HCT116 (cell line): ENCODE measurements at regions not wholly inside any gene's neighbourhood (a gene's known extent, or its start where the extent isn't known, plus 50 kb on each side); places are given as distances from the start of the nearest gene placed in this dataset.

ENCODE experiments used
- ATAC-seq: fragments of 200-7000 bp; cut with Tn5 transposase; 2 replicates; pipeline ENCODE4 v1.9.1; 2020; ENCODE audit warnings: mild to moderate bottlenecking, moderate library complexity
- BruUV-seq: library from RNA; stranded (reverse); fragments of 400-500 nt; replicated peaks from 2 replicates; lab custom pipeline; 2021; lab: Mats Ljungman, UMichigan
- CTCF ChIA-PET: fragments of 300-600 bp; sonication (Branson Sonifier 250); formaldehyde crosslinking; loops from one replicate; lab custom pipeline; 2021; ENCODE audit warnings: antibody characterized with exemption; lab: Charles Lee
- POLR2A ChIA-PET: fragments of 300-600, 350-600 bp; sonication (Branson Sonifier 250); formaldehyde crosslinking; loops from one replicate; lab custom pipeline; 2021; ENCODE audit warnings: antibody characterized with exemption; lab: Charles Lee
- RAD21 ChIA-PET, 2 experiments: fragments of 300-600 bp; sonication (Branson Sonifier 250); formaldehyde crosslinking; loops; one replicate each; lab custom pipeline; 2023; ENCODE audit warnings: low total read pairs in 2 of 2; ENCODE audit not compliant: uncharacterized antibody in 2 of 2, unreplicated experiment in 2 of 2, low non-redundant PET in 1 of 2; lab: Charles Lee
- DNase-seq: peaks from one replicate; pipeline ENCODE4 v3.0.0-alpha.2; 2010; ENCODE audit warnings: low read depth, low spot score
- H2AFZ ChIP-seq: fragments of 200-600 bp; shearing (Covaris generic), sonication (generic); 2 replicates; pipeline ENCODE4 v1.6.1; 2017; ENCODE audit warnings: low read depth, mixed run types, mixed read lengths, antibody characterized with exemption, low read length; ENCODE audit not compliant: poor library complexity, severe bottlenecking
- H3K27ac ChIP-seq: 2 replicates; pipeline ENCODE4 v1.5.1; 2012; ENCODE audit warnings: low read depth, low read length
- H3K27me3 ChIP-seq: fragments of 200-600 bp; sonication (generic); 2 replicates; pipeline ENCODE4 v1.6.1; 2016; ENCODE audit warnings: mixed run types, low read length, mixed read lengths; ENCODE audit not compliant: insufficient read depth
- H3K36me3 ChIP-seq, 2 experiments: fragments of 200-500 bp in 1 of 2; fragments of 200-600 bp in 1 of 2; sonication (Bioruptor generic) in 1 of 2; sonication (generic) in 1 of 2; 2 replicates each; pipeline versions ENCODE4 v1.5.1 to v1.6.1; 2014 to 2016; ENCODE audit warnings: low read length in 2 of 2, inconsistent platforms in 1 of 2, mixed read lengths in 1 of 2, mixed run types in 1 of 2; ENCODE audit not compliant: insufficient read depth in 2 of 2, control insufficient read depth in 1 of 2
- H3K4me1 ChIP-seq, 2 experiments: fragments of 200-600 bp in 1 of 2; sonication (generic) in 1 of 2; 2 replicates each; pipeline versions ENCODE4 v1.5.1 to v1.6.1; 2012 to 2017; ENCODE audit warnings: low read length in 2 of 2, inconsistent platforms in 1 of 2, mild to moderate bottlenecking in 1 of 2, mixed read lengths in 1 of 2, mixed run types in 1 of 2, moderate library complexity in 1 of 2; ENCODE audit not compliant: insufficient read depth in 2 of 2, control insufficient read depth in 1 of 2
- H3K4me2 ChIP-seq: fragments of 200-600 bp; sonication (generic); 2 replicates; pipeline ENCODE4 v1.6.1; 2017; ENCODE audit warnings: mixed run types, low read length, mixed read lengths
- H3K4me3 ChIP-seq, 2 experiments: fragments of 200-600 bp in 1 of 2; sonication (generic) in 1 of 2; replicated peaks in 1 of 2; 2 replicates each; pipeline ENCODE4 v1.5.1; 2011 to 2016; ENCODE audit warnings: low read length in 2 of 2, control low read depth in 1 of 2, low read depth in 1 of 2, mild to moderate bottlenecking in 1 of 2, mixed read lengths in 1 of 2, mixed run types in 1 of 2
- H3K79me2 ChIP-seq: fragments of 200-600 bp; sonication (generic); 2 replicates; pipeline ENCODE4 v1.6.1; 2017; ENCODE audit warnings: mild to moderate bottlenecking, mixed run types, low read length, moderate library complexity, mixed read lengths; ENCODE audit not compliant: insufficient read depth
- H3K9ac ChIP-seq: fragments of 200-600 bp; sonication (generic); 2 replicates; pipeline ENCODE4 v1.6.1; 2016; ENCODE audit warnings: low read length, mixed read lengths
- H3K9me2 ChIP-seq: fragments of 200-600 bp; sonication (generic), shearing (Covaris generic); 2 replicates; pipeline ENCODE4 v1.6.1; 2017; ENCODE audit warnings: mixed run types, mild to moderate bottlenecking, moderate library complexity; ENCODE audit not compliant: insufficient read depth
- H3K9me3 ChIP-seq, 2 experiments: fragments of 200-500 bp in 1 of 2; fragments of 200-600 bp in 1 of 2; sonication (Bioruptor generic) in 1 of 2; sonication (generic) in 1 of 2; 2 replicates each; pipeline ENCODE4 v1.6.1; 2014 to 2017; ENCODE audit warnings: low read length in 2 of 2, mixed read lengths in 2 of 2, inconsistent platforms in 1 of 2, low read depth in 1 of 2, mild to moderate bottlenecking in 1 of 2, mixed run types in 1 of 2, moderate library complexity in 1 of 2; ENCODE audit not compliant: control insufficient read depth in 1 of 2, insufficient read depth in 1 of 2
- H4K20me1 ChIP-seq: fragments of 200-600 bp; sonication (generic), shearing (Covaris generic); 2 replicates; pipeline ENCODE4 v1.6.1; 2017; ENCODE audit warnings: mixed run types, mild to moderate bottlenecking, moderate library complexity; ENCODE audit not compliant: insufficient read depth
- RAD21 ChIP-seq: IDR thresholded peaks from 2 replicates; pipeline ENCODE4 v1.6.1; 2012; ENCODE audit warnings: low read depth, mild to moderate bottlenecking
- REST ChIP-seq: IDR thresholded peaks from 2 replicates; pipeline ENCODE4 v1.6.1; 2012; ENCODE audit warnings: low read depth
- SRF ChIP-seq: IDR thresholded peaks from 2 replicates; pipeline ENCODE4 v1.6.1; 2012; ENCODE audit warnings: low read depth
- TCF7L2 ChIP-seq: IDR thresholded peaks from 2 replicates; pipeline ENCODE4 v1.7.0; 2011; ENCODE audit warnings: borderline replicate concordance, inconsistent platforms; ENCODE audit not compliant: insufficient read depth, insufficient read length; ENCODE audit errors: extremely low read depth
- YY1 ChIP-seq: IDR thresholded peaks from 2 replicates; pipeline ENCODE4 v1.6.1; 2011; ENCODE audit warnings: low read length, low read depth, moderate library complexity, mild to moderate bottlenecking; ENCODE audit not compliant: insufficient replicate concordance; ENCODE audit errors: extremely low read depth
- ZBTB33 ChIP-seq: IDR thresholded peaks from 2 replicates; pipeline ENCODE4 v1.6.1; 2011; ENCODE audit warnings: mild to moderate bottlenecking, low read length, moderate library complexity; ENCODE audit not compliant: insufficient replicate concordance; ENCODE audit errors: extremely low read depth
- ZFX ChIP-seq: fragments of 450-650 bp; IDR thresholded peaks from 2 replicates; pipeline ENCODE4 v1.6.1; 2017
- intact Hi-C: fragments of 100-400 bp; cut with micrococcal nuclease; formaldehyde crosslinking; loops from 2 replicates; pipeline ENCODE4 v1.10.0; 2022

- Histone ChIP-seq H3K27me3 (no peaks in the 10 kb centered on the region), H2AFZ (no peak overlapping the region), H4K20me1 (no peaks in the 10 kb centered on the region), H3K9me2 (no peaks in the 10 kb centered on the region), H3K36me3 (no peaks in the 10 kb centered on the region), H3K9ac (no peak overlapping the region), H3K79me2 (no peaks in the 10 kb centered on the region), H3K9me3 (no peaks in the 10 kb centered on the region), H3K27ac (no peak overlapping the region), H3K4me3 (no peak overlapping the region), H3K4me2 (no peak overlapping the region), H3K4me1 (no peaks in the 10 kb centered on the region)
- ChIA-PET RAD21 (no interaction called here), CTCF (no interaction called here), POLR2A (no interaction called here)
- TF ChIP-seq REST, result no peak
- no peak for TF ChIP-seq TCF7L2
- TF ChIP-seq RAD21, result no peak
- no peak for TF ChIP-seq ZBTB33
- TF ChIP-seq ZFX, result no peak
- no peak for TF ChIP-seq SRF
- TF ChIP-seq YY1, result no peak
- intact Hi-C loops, result no loop called here
- DNase-seq (no peak), ATAC-seq (no peak)
- no TSS peak for BruUV-seq
These were observed 248.7 kb downstream of the GPR37 start for GRCh38 chr7:124516911-124517310.
